Gastroesophageal sphincter (tissue), 3 donors: ENCODE measurements at regions not wholly inside any gene's neighbourhood (a gene's known extent, or its start where the extent isn't known, plus 50 kb on each side); places are given as distances from the start of the nearest gene placed in this dataset.

Source experiments
- EP300 ChIP-seq: sonication (generic); formaldehyde crosslinking; IDR thresholded peaks from one replicate; pipeline ENCODE4 v1.6.1; 2017; ENCODE audit warnings: antibody characterized with exemption, mild to moderate bottlenecking
- POLR2A ChIP-seq, 2 donors: fragments of 450-650 bp; IDR thresholded peaks; one replicate each; pipeline ENCODE4 v1.6.1; 2017; ENCODE audit warnings: antibody characterized with exemption in 2 of 2, mild to moderate bottlenecking in 2 of 2, moderate library complexity in 1 of 2
- POLR2AphosphoS5 ChIP-seq: sonication (generic); formaldehyde crosslinking; IDR thresholded peaks from one replicate; pipeline ENCODE4 v1.6.1; 2017; ENCODE audit warnings: antibody characterized with exemption
- TF ChIP-seq, protein P1 (sequence below), 4 experiments: fragments of 200-600 bp in 2 of 4; fragments of 450-650 bp in 2 of 4; sonication (generic) in 1 of 4; IDR thresholded peaks; one replicate each; pipeline ENCODE4 v1.5.1; 2017 to 2019; ENCODE audit warnings: antibody characterized with exemption in 4 of 4, mild to moderate bottlenecking in 2 of 4, moderate library complexity in 2 of 4

DNA sequence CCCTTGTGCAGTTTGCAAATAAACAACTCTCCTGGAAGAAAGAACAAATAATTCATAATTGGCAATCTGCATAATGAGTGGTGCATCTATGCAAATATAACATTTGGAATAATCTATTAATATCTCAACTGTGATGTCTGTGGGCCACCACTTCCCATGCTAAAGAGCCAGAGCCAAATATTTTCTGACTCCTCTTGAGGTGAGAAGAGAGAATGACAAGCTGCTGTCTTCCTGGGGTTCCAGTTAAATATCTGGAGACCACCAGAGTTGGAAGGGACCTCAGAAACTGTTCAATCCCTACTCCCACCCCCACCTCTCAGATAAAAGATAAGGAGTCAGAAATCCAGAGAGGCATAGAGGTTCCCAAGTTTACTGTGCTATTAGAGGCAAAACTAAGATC lies 241.0 kb upstream of the SLC14A2 start:
- TF ChIP-seq, protein P1, sequence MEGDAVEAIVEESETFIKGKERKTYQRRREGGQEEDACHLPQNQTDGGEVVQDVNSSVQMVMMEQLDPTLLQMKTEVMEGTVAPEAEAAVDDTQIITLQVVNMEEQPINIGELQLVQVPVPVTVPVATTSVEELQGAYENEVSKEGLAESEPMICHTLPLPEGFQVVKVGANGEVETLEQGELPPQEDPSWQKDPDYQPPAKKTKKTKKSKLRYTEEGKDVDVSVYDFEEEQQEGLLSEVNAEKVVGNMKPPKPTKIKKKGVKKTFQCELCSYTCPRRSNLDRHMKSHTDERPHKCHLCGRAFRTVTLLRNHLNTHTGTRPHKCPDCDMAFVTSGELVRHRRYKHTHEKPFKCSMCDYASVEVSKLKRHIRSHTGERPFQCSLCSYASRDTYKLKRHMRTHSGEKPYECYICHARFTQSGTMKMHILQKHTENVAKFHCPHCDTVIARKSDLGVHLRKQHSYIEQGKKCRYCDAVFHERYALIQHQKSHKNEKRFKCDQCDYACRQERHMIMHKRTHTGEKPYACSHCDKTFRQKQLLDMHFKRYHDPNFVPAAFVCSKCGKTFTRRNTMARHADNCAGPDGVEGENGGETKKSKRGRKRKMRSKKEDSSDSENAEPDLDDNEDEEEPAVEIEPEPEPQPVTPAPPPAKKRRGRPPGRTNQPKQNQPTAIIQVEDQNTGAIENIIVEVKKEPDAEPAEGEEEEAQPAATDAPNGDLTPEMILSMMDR (IDR thresholded peaks at IDR 0.05) = no peak
- TF ChIP-seq POLR2A (IDR thresholded peaks at IDR 0.05) (no peak), POLR2AphosphoS5 (no peak), EP300 (no peak)
